Fibroblast of gingiva (primary cell): ENCODE measurements at regions not wholly inside any gene's neighbourhood (a gene's known extent, or its start where the extent isn't known, plus 50 kb on each side); places are given as distances from the start of the nearest gene placed in this dataset.
"Not testable (repeated sequence)": the region's sequence is repeated elsewhere in the genome, so short reads cannot be mapped to it uniquely, and the experiment has no call there.

Source experiments
- DNase-seq: peaks from one replicate; pipeline ENCODE4 v3.0.0-alpha.2; 2011; ENCODE audit warnings: low read depth

GRCh38 chr12:31906557-31907301, 52.5 kb upstream of the RESF1 start:
- no peak for DNase-seq

DNA sequence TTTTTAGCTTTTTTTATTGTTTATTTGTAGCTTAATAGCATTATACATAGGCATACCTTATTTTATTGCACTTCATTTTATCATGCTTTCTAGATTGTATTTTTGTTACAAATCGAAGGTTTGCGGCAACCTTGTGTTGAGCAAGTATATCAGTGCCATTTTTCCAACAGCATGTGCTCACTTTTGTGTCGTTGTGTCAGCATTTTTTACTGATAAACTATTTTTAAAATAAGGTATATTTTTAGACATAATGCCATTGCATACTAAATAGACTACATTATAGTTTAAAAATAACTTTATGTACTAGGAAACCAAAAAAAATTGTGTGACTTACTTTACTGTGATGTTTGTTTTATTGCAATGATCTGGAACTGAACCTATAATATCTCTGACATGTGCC, 56.2 kb upstream of the RESF1 start:
- no peak for DNase-seq

DNA sequence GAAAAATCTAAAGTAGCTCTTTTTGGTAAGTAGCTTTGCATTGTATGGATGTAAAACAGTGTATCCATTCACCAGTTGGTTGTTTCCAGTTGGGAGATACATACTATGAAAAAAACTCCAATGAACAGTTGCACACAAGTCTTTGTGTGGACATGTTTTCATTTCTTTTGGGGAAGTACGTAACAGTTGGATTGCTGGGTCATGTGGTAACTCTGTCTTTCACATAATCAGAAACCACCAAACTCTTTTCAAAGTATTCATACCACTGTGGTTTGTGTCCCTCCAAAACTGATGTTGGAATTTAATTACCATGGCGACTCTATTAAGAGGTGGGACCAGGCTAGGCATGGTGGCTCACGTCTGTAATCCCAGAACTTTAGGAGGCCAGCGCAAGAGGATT, 58.9 kb upstream of the RESF1 start:
- DNase-seq, result no peak

GRCh38 chr12:31899109-31899508, 60.1 kb upstream of the RESF1 start:
- no peak for DNase-seq

DNA sequence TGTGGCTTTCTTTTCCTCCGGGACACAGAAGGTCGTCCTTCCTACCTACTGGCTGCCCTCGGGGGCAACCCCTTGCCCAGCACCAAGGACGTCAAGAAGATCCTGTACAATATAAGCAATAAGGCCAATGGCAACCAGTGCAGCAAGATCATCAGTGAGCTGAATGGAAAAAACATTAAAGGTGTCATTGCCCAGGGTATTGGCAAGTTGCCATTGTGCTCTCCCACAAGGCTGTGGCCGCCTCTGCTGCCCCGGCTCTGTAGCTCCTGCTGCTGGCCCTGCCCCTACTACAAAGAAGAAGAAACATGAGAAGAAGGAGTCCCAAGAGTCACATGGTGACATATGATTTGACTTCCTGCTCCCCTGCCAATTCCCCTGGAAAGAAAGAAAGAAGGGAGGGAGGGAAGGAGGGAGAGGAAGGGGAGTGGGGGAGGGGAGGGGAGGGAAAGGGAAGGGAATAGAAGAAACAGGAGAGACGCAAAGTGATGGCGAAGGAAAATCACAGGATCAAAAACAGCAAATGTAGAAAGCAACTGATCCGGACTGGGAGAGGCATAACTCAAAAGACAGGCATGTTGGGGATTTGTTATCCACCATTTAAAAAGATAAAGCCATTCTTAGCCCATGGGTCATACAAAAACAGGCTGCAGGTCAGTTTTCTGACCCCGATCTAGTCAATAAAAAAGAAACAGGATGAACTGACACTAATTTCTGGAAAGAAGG, 61.3 kb upstream of the RESF1 start:
- DNase-seq, result no peak

GRCh38 chr12:31897092-31897491, 62.1 kb upstream of the RESF1 start:
- DNase-seq, result not testable (repeated sequence)

DNA sequence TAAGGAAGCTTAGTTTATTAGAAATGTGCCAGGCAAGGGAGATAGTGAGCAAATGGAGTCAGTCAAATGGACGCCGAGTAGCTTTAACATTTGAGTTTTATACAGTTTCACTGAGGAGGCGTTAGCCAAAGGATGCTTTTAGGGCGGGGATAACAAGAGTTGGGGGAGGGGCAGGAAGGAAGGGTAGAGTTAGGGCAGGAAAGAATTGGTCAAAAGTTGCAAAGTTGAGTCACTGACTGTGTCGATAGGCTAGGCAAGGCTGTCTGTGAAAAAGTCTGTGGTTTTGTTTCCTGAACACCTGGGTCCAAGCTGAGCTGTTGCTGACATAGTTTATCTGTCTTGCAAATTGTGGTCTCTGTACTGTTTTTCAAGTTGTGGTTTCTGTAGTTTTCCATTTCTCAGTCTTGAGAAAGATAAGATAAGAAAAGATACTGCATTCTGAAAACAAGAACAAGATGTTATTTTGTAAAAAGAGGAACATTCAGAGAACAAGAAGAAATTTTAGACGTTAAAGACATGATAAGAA, 62.6 kb upstream of the RESF1 start:
- DNase-seq, result no peak

DNA sequence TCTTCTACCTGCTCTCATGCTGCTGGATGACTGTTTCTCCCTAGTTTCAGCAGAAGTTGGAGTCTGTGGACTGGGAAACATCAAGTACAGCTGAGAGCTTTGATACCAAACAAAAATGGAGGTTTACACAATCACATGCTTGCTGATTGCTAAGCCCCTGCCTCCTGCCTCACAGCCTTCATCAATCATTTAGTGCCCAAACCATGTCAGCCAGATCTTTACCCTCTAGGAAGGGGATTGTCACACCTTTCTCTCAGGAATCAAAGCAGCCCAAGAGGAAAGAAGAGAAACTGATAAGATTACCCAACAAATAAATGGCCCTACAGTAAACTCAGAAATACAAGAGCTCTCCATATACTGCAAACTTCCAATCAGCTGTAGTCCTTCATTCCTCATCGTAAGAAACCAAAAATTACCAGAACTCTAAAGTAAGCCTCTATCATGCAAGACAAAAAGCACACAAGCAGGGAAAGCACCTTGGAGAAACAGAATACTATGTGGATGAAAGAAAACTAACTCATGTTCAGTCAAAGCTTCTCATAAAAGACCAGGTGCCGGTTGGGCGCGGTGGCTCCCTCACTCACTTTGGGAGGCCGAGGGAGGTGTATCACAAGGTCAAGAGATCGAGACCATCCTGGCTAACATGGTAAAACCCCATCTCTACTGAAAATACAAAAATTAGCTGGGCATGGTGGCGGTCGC, 63.6 kb upstream of the RESF1 start:
- DNase-seq, result no peak

- DNase-seq, result no peak
These were observed 68.6 kb upstream of the RESF1 start for GRCh38 chr12:31890295-31891285.

- no peak for DNase-seq
These were observed 72.0 kb upstream of the RESF1 start for GRCh38 chr12:31887109-31887811.

- DNase-seq, result not testable (repeated sequence)
These were observed 76.5 kb upstream of the RESF1 start for GRCh38 chr12:31882682-31883081.

DNA sequence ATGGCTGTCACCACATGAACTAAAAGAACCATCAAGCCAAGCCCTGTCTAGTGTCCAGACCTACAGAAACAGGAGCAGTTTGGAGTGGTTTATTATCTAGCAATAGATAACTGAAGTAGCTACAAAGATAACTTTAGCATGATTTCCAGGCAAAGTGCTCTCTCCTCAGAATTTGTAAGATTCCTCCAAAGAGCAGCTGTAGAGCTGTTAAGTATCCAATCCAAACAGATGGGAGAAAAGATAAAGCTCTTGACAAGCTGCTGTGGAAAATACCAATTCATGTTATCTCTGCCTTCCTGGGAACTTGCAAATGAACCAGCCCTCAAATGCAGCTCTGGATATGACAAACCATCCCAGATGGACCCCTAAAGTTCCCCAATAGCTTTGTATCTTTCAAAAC, 78.9 kb upstream of the RESF1 start:
- DNase-seq, result no peak

DNA sequence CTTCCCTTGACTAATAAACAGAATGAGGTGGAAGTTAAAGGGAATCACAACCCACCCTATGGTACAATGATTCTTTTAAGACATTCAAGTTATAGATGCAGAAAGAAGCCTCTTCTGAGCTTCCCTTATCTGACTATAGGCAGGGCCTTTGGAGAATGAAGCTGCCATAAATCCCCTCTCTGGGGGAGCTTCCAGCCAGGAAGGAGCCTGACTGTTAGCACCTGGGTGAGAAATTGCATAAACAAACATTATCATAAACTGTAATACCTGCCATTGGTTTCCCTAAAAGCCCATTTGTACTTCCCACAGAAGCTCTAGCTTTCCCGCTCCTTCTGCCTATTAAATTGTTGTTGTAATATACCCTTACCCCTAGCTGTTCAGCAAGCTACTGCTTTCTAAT, 81.3 kb upstream of the RESF1 start:
- DNase-seq, result no peak

GRCh38 chr12:31876568-31877424, 82.4 kb upstream of the RESF1 start:
- no peak for DNase-seq

DNA sequence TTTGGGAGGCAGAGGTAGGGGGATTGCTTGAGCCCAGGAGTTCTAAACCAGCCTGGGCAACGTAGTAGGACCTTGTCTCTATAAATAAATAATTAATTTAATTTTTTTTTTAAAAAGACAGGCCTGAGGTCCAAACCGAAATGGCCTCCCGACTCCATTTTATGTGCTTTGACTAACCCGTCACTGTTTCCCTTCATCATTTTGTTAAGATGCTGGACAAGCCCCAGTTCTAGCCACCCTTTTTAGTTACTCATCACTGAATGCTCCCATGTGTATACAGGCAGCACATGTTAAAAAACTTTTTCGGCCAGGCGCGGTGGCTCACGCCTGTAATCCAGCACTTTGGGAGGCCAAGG, 83.6 kb upstream of the RESF1 start:
- no peak for DNase-seq

- DNase-seq, result peak; percentile 17
These were observed 84.1 kb upstream of the RESF1 start for GRCh38 chr12:31874961-31875608.

DNA sequence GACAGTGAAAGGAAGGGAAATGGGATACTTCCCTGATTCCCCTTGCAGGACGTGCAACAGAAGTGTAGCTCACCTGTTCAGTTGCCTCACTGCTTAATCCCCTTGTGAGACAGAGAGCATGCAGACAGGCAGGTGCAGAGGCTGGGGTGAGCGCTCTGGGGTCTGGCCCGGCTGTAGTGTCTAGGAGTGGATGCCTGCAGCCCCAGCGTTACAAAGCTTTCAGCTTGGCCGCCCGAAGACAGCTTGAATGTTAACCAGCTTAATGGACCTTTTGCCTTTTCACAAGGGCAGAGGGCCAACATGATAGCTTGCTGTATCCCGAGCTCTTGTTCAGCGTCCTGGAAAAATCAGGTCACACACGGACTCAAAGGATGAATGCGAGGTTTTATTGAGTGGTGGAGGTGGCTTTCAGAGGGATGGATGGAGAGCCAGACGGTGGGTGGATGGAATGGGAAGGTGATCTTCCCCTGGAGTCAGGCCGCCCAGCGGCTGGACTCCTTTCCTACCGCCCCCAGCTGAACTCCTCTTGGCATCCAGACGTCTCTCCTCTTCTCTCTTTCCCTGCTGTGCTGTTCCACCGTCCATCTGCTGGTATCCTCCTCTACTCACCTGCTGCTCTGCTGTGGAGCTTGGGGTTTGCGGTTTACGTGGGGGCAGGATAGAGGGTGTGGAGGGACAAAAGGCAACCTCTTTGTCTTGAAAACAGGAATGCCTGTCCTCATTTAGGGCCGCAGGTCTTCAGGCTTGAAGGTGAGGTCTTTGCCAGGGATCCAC, 86.2 kb upstream of the RESF1 start:
- DNase-seq, result no peak

GRCh38 chr12:31869972-31870371, 89.2 kb upstream of the RESF1 start:
- DNase-seq, result no peak

DNA sequence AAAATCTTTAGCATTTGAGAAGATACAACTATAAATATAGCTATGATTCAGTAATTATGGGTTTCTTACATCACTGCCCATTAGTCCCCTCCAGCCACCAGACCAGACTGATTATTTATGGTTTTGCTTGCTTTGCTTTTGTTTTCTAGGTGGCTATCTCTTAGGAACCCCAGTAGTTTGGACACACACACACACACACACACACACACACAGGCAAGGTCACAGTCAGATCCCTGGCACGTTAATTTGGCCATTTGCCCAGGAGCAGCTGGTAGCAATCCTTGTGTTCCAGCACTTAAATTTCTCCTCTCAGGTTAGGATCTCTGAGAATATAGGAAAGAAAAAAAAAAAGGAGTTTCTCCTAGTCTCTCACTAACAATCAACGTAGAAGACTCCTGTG, 90.2 kb upstream of the RESF1 start:
- peak; percentile 57 for DNase-seq
